CD4-positive, alpha-beta T cell treated with Interleukin-12 subunit alpha and Interleukin-12 subunit beta, for 1 hour (primary cell): ENCODE measurements at regions not wholly inside any gene's neighbourhood (a gene's known extent, or its start where the extent isn't known, plus 50 kb on each side); places are given as distances from the start of the nearest gene placed in this dataset.

Experiments
- DNase-seq: peaks from one replicate; pipeline ENCODE4 v3.0.0-alpha.2; 2020

GRCh38 chr6:88304520-88304919 is 138.4 kb upstream of the CNR1 start:
- no peak for DNase-seq

- no peak for DNase-seq
Measured at GRCh38 chr6:88302769-88303225, 136.7 kb upstream of the CNR1 start.

DNA sequence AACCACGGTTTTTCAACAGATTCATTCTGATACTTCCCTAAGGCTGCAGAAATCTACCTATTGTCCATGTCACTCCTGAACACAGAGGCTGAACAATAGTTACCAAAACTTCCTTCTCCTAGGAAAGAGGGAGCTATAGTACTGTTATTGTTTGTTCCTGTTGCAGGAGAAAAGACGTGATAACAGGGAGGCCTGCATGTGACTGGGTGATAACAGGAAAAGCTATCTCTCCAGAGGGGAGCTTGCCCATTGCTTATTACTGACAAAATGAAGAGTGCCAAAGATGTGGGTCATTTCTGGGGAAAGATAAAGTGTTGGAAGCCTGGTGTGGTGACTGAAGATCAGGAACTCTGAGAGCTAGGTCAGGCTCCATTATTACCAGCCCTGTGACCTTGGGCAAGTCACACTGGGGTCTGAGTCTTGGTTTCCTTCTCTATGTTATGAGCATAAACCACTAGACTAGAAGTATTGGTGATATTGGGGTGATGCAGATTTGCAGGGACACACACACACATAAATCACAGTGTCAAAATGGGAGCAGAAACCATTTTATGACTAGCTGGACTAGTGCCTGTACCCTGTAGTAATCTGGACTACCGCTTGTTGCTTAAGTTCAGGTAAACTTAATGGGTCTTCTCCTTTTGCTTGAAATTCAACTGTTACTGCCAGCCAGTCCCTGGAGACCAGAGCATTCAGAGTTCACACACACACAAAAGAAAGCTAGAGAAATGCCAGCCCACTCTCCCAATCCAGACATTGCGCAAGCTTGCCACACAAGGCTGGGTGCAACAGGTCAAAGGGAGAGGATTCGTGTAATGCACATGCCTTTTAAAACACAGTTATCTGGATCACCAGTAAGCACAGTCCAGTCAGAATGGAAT is 136.0 kb upstream of the CNR1 start:
- DNase-seq, result no peak

DNA sequence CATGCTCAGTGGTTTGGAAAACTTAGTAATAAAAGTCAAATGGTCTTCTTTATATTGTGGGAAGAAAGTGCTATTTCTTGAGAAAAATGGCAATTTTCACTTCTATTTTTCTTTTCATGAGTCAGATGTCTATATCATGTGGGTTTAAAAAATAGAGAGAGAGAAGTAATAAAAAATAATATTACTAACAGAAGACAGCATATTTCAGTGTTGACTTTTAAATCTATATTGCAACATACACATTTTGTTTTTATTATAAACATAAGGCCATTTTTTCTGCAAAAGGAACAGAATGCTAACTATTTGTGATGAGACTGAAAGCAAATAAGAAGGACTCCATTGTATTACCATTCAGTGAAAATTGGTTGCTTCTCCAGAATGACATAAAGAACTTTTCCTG is 135.1 kb upstream of the CNR1 start:
- no peak for DNase-seq

DNA sequence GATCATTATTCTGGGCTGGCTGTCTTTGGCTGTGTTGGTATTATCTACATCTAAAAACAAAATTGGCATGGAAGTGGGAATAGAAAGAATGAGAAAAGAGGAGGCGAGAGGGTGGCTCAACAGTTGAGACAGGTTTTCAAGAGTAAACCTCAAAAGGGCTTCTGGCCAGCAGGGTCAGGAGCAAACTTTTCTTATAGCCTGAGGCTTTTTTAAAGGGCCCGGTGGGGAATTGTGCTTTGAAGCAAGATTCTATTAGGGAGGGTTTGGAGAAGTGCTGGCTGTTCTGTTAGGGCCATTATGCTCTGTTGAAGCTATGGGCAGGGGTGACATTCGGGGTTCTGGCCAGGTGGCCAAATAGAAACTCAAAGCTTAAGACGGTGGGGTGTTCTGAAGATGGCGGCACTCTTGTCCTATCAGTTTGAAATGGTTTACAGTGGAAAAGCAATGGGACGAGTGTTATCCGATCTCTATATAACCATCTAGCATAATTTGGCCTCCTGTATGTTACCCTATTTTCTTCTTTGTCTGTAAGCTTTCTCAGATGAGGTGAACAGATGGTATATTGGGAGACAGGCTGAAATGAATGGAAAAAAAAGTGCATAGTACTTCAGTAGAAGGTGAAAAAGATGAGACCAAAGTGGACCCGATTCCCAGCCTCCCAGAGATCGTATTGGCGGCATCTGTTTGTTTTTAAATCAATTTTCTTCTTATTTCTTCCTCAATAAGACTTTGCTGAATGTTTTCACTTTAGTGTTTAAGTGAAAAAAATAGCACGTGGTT is 132.1 kb upstream of the CNR1 start:
- no peak for DNase-seq

GRCh38 chr6:88296694-88297093 is 130.5 kb upstream of the CNR1 start:
- DNase-seq, result no peak

- DNase-seq, result no peak
Measured at GRCh38 chr6:88295663-88296062, 129.5 kb upstream of the CNR1 start.

- no peak for DNase-seq
Measured at GRCh38 chr6:88294702-88295101, 128.6 kb upstream of the CNR1 start.

GRCh38 chr6:88290411-88290810 is 124.3 kb upstream of the CNR1 start:
- DNase-seq, result no peak

GRCh38 chr6:88287696-88288095 is 121.5 kb upstream of the CNR1 start:
- no peak for DNase-seq

DNA sequence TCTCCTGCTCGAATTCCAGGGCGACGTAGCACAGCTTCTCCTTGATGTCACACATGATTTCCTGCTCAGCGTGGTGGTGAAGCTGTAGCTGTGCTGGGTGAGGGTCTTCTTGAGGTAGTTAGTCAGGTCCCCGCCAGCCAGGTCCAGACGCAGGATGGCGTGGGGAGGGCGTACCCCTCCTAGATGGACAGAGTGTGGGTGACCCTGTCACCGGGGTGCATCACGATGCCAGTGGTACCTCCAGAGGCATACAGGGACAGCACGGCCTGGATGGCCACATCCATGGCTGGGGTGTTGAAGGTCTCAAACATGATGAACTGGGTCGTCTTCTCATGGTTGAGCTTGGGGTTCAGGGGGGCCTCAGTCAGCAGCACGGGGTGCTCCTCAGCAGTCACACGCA is 110.2 kb upstream of the CNR1 start:
- DNase-seq, result no peak

- no peak for DNase-seq
Measured at GRCh38 chr6:88268508-88268907, 102.4 kb upstream of the CNR1 start.

DNA sequence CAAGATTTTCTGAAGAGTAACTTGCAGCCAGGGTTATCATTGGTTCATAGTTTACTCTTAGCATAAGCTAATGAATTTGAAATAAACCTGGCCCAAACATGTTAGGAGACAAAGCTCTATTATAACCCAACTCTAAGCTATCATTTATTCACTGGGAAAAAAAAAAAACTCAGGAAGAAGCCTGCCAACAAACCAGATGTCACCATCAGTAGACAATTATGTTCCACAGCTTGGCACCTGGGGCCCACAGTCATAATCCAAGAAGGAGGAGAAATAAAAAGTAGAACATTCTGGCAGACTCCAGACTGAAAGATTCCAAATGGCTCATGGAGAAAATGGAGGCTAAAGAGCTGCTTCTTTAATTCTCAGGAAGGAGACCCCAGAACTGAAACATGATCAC is 100.0 kb upstream of the CNR1 start:
- no peak for DNase-seq

GRCh38 chr6:88263591-88263990 is 97.4 kb upstream of the CNR1 start:
- DNase-seq, result no peak

DNA sequence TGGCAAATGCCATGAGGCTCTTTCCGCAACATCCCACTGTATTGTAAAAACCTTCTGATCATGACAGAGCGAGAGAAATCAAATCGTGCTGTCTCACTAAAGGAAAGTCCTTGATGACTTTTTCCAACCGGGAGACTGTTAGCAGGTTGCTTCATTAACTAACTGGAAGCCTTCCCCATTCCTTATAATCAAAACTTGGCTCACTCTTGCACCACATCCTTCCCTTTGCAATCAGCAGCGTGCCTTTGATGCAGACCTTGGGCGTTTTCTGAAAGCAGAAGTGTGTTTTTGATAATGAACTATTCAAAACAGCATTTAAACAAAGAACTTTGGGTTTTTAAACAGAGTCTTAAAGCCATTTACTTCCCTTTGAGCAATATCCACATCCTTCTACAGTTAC is 96.2 kb upstream of the CNR1 start:
- DNase-seq, result no peak

GRCh38 chr6:88251301-88251700 is 85.2 kb upstream of the CNR1 start:
- DNase-seq, result no peak

- DNase-seq, result no peak
Measured at GRCh38 chr6:88248709-88249321, 82.7 kb upstream of the CNR1 start.

GRCh38 chr6:88246654-88247053 is 80.5 kb upstream of the CNR1 start:
- DNase-seq, result no peak

- DNase-seq, result no peak
Measured at GRCh38 chr6:88244721-88245120, 78.6 kb upstream of the CNR1 start.

DNA sequence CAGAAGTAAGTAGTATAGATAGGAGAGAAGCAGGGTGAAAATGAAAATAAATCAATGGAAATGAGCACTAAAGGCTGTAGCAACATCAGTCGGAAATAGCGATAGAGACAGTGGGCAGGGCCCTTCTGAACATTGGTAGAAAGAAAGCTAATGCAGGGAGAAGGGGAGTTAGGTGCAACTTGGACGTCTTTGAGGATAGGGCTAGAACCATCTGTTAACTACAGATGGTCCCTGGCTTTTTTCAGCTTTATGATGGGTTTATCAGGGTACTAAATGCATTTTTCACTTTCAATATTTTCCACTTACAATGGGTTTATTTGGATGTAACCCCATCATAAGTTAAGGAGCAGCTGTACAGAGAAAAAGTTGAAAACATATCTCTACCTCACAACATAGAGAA is 72.8 kb upstream of the CNR1 start:
- DNase-seq, result no peak

DNA sequence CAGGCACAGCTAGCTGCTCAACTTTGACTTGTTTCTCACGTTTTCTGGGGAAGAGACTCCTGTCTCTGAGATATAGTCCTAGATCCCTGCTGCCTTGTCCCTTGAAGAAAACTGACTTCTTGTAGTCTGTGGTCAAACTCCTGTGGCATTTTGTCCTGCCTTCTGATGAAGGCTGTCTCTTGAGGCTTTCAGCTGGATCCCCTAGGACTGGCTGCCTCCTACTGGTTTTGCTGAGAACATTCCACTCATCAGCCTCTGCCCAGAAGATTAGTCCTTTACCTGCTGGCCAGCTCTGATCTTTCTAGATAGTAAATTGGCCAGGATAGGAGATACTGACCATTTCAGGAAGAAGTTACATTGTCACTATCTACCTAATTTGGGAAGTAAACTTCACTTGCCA is 71.9 kb upstream of the CNR1 start:
- peak; percentile 5 for DNase-seq

DNA sequence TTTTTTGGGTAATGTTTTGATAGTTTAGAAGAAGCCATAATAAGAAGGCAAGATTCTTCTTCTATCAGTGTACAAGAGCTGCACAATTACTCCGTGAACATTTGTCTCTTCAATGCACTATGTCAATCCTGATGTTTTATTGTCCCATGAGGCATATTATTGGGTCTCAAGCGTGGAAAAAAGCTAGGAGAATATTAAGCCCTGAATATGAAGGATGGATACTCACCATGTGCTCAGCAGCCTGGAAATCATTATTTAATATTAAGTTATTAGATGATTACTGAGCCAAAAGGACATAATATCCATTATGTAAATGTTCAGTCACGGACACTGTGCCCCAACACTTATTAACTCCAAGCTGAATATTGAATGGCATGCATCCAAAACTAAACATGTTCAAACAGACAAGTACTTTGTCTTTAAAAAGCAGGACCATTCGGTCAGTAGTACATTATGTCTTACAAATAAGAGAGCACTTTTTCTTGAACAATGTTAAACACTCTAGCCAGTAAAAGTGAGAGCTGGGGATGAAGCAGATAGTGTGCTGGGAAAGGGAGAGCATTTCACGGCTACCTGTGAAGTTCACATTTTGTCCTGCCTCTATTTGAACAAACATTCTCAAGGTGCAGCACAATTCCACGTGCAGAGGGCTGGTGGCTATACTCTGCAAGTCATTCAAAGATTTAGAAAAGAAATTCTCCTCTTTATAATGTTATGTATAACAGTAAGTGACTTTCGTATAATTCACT is 70.6 kb upstream of the CNR1 start:
- no peak for DNase-seq

GRCh38 chr6:88232753-88233152 is 66.6 kb upstream of the CNR1 start:
- DNase-seq, result no peak
